ENCODE measurements at regions not wholly inside any gene's neighbourhood (a gene's known extent, or its start where the extent isn't known, plus 50 kb on each side); places are given as distances from the start of the nearest gene placed in this dataset.

DNA sequence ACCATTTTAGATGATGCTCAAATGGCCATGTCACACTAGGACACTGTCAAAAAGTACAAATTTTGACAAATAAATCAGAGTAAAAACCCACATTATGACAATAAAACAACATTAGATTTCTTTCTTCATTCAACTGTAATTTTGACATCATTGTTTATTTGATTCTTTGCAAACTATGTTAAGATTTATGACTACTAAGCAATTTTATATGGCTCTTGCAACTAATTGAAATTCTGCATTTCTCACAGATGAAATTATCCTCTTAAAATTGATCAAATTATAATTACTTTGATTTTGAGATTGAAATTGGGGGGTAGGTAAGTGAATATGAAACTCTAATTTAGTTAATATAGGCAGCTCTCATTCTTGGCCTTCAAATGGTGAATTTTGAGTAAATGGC, 59.8 kb downstream of the ATOH1 start:
- TF ChIP-seq NFIC (IDR thresholded peaks at IDR 0.05), result no peak
- no peak for TF ChIP-seq EP300 (IDR thresholded peaks at IDR 0.05; ENCODE audit: borderline replicate concordance)
- TF ChIP-seq YY1 (IDR thresholded peaks at IDR 0.05; ENCODE audit: low read depth), result no peak
- TF ChIP-seq CEBPB (IDR thresholded peaks at IDR 0.05), result no peak
- TF ChIP-seq FOXM1 (IDR thresholded peaks at IDR 0.05; ENCODE audit: borderline replicate concordance, low read depth), result no peak
